Tibial nerve (tissue), 4 donors: ENCODE measurements at regions not wholly inside any gene's neighbourhood (a gene's known extent, or its start where the extent isn't known, plus 50 kb on each side); places are given as distances from the start of the nearest gene placed in this dataset.
"Not testable (repeated sequence)": the region's sequence is repeated elsewhere in the genome, so short reads cannot be mapped to it uniquely, and the experiment has no call there.

Source experiments
- CTCF ChIP-seq, 5 experiments: fragments of 200-600 bp in 3 of 5; fragments of 450-650 bp in 2 of 5; sonication (generic) in 3 of 5; IDR thresholded peaks; one replicate each; pipeline ENCODE4 v1.5.1; 2016 to 2019; ENCODE audit warnings: antibody characterized with exemption in 5 of 5, mild to moderate bottlenecking in 3 of 5, moderate library complexity in 2 of 5
- EP300 ChIP-seq, 2 donors: sonication (generic); formaldehyde crosslinking; IDR thresholded peaks; one replicate each; pipeline ENCODE4 v1.6.1; 2017; ENCODE audit warnings: antibody characterized with exemption in 2 of 2, mild to moderate bottlenecking in 1 of 2
- POLR2A ChIP-seq, 2 donors: fragments of 450-650 bp; IDR thresholded peaks; one replicate each; pipeline ENCODE4 v1.6.1; 2017; ENCODE audit warnings: antibody characterized with exemption in 2 of 2, mild to moderate bottlenecking in 2 of 2, moderate library complexity in 2 of 2

- not testable (repeated sequence) for TF ChIP-seq EP300, CTCF, POLR2A (IDR thresholded peaks at IDR 0.05)
These were observed 669.4 kb downstream of the SUCLG1 start for GRCh38 chr2:83789674-83790073.
